ENCODE measurements at regions not wholly inside any gene's neighbourhood (a gene's known extent, or its start where the extent isn't known, plus 50 kb on each side); places are given as distances from the start of the nearest gene placed in this dataset.

DNA sequence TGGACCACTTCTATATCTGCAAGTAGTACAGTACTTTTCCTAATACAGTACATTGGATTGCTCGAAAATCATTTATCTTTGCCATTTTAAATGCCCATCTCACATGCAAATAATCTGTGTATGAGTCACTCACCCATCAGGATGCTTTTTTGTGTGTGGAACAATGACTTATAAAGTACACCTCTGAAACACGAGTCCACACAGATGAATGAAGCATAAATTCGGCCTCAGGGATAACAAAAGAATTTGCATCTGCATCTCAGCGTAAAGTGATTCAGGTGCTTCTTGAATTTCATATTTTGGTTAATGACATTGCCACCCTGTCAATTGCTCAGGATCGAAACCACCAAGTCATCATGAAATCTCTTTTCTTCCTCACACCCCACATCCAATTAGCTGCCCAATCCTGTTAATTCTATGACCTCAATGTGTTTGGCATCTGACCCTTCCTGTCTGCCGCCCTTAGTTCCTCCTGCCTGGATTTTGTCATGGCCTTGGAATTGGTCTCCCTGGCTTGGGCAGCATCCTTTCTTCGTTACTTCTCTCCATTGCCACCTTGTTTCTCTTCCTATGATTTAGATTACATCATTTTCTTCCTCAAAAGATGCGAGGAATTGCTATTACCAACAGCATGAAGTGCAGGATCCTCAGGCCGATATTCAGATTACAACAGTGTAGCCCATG lies 161.6 kb upstream of the MID1 start:
- no peak overlapping the region for H3K4me2 ChIP-seq (ENCODE audit: insufficient read depth, low read length)
- H3K36me3 ChIP-seq (ENCODE audit: control insufficient read depth in 2 of 2, extremely low read depth in 1 of 2, insufficient read depth in 2 of 2, low read length in 2 of 2), result no peaks in the 10 kb centered on the region
- CTCF ChIA-PET, result no interaction called here
- intact Hi-C loops (cut with micrococcal nuclease) (no loop called here), dilution Hi-C loops (cut with MboI; ENCODE audit: extremely low pct_ligation_motif_present, low sequenced_read_pairs) (no loop called here)
- DNase-seq (ENCODE audit: low read depth, low spot score) (no peak), FAIRE-seq (peak; percentile 65)
- H3K27ac ChIP-seq (ENCODE audit: insufficient read depth, low read depth, low read length), result no peak overlapping the region
- no peak overlapping the region for H3K4me3 ChIP-seq (replicated peaks in 1 of 3; ENCODE audit: insufficient read depth in 1 of 3, low read depth in 1 of 3, low read length in 3 of 3)
- no peak overlapping the region for H2AFZ ChIP-seq (ENCODE audit: low read depth, low read length)
- H4K20me1 ChIP-seq (replicated peaks; ENCODE audit: control insufficient read depth, extremely low read depth, insufficient read depth, low read length), result no peaks in the 10 kb centered on the region
- H3K27me3 ChIP-seq (ENCODE audit: control insufficient read depth in 2 of 2, insufficient read depth in 2 of 2, low read length in 2 of 2), result no peaks in the 10 kb centered on the region
- no peaks in the 10 kb centered on the region for H3K4me1 ChIP-seq (ENCODE audit: control insufficient read depth, extremely low read depth, insufficient read depth, low read length)
- POLR2A ChIA-PET, result no interaction called here
- H3K9ac ChIP-seq (replicated peaks; ENCODE audit: extremely low read depth, insufficient read depth, low read length), result no peak overlapping the region
- H3K9me1 ChIP-seq (replicated peaks; ENCODE audit: control insufficient read depth, extremely low read depth, insufficient read depth, low read length), result no peaks in the 10 kb centered on the region
- no peak for TF ChIP-seq JUN (IDR thresholded peaks at IDR 0.05; ENCODE audit: borderline replicate concordance, insufficient read depth, insufficient read length, low read depth)
- no peak for TF ChIP-seq MYC (IDR thresholded peaks at IDR 0.05; ENCODE audit: low read depth, low read length)
- no peak for TF ChIP-seq EZH2 (IDR thresholded peaks at IDR 0.05; ENCODE audit: borderline replicate concordance, low read depth, low read length, severe bottlenecking)
- TF ChIP-seq POLR2A (IDR thresholded peaks at IDR 0.05; ENCODE audit: low read depth, low read length), result no peak
- TF ChIP-seq, protein P1, sequence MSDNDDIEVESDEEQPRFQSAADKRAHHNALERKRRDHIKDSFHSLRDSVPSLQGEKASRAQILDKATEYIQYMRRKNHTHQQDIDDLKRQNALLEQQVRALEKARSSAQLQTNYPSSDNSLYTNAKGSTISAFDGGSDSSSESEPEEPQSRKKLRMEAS (IDR thresholded peaks at IDR 0.05; ENCODE audit: insufficient read depth, insufficient read length), result no peak
- TF ChIP-seq POLR2AphosphoS5 (IDR thresholded peaks at IDR 0.05; ENCODE audit: insufficient read depth, low read depth, low read length), result no peak
- no peak for TF ChIP-seq GATA2 (IDR thresholded peaks at IDR 0.05; ENCODE audit: insufficient read depth, insufficient read length, low read depth, low read length)
- no peak for TF ChIP-seq FOS (IDR thresholded peaks at IDR 0.05; ENCODE audit: borderline replicate concordance, insufficient read depth, low read length)
- TF ChIP-seq, protein P2, sequence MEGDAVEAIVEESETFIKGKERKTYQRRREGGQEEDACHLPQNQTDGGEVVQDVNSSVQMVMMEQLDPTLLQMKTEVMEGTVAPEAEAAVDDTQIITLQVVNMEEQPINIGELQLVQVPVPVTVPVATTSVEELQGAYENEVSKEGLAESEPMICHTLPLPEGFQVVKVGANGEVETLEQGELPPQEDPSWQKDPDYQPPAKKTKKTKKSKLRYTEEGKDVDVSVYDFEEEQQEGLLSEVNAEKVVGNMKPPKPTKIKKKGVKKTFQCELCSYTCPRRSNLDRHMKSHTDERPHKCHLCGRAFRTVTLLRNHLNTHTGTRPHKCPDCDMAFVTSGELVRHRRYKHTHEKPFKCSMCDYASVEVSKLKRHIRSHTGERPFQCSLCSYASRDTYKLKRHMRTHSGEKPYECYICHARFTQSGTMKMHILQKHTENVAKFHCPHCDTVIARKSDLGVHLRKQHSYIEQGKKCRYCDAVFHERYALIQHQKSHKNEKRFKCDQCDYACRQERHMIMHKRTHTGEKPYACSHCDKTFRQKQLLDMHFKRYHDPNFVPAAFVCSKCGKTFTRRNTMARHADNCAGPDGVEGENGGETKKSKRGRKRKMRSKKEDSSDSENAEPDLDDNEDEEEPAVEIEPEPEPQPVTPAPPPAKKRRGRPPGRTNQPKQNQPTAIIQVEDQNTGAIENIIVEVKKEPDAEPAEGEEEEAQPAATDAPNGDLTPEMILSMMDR (IDR thresholded peaks at IDR 0.05; ENCODE audit: extremely low read depth in 1 of 2, insufficient read depth in 1 of 2, low read depth in 1 of 2, low read length in 2 of 2), result no peak
- BruUV-seq (replicated peaks), result no TSS peak
- H3K9me3 ChIP-seq (replicated peaks; ENCODE audit: control insufficient read depth, insufficient read depth, low read length), result no peaks in the 10 kb centered on the region
- H3K79me2 ChIP-seq (ENCODE audit: control insufficient read depth, insufficient read depth, low read length), result no peaks in the 10 kb centered on the region

Measured in endothelial cell of umbilical vein (primary cell).